OCI-LY3 (cell line): ENCODE measurements at regions not wholly inside any gene's neighbourhood (a gene's known extent, or its start where the extent isn't known, plus 50 kb on each side); places are given as distances from the start of the nearest gene placed in this dataset.

Experiments used
- H2AFZ ChIP-seq: fragments of 200-600, 300-600 bp; shearing (Covaris generic); 2 replicates; pipeline ENCODE4 v1.6.0; 2014; ENCODE audit warnings: antibody characterized with exemption, low read depth, low read length
- H3K27ac ChIP-seq: fragments of 200-600, 300-600 bp; sonication (generic); 2 replicates; pipeline ENCODE4 v1.5.1; 2014; ENCODE audit warnings: mild to moderate bottlenecking, low read length, moderate library complexity, mixed read lengths
- H3K27me3 ChIP-seq: fragments of 200-600, 300-600 bp; sonication (generic); 2 replicates; pipeline ENCODE4 v1.6.1; 2014; ENCODE audit warnings: low read depth, low read length, mixed read lengths
- H3K36me3 ChIP-seq: fragments of 200-600, 300-600 bp; sonication (generic); replicated peaks from 2 replicates; pipeline ENCODE3; 2014; ENCODE audit warnings: low read depth, low read length, mixed read lengths
- H3K4me1 ChIP-seq: fragments of 300-600, 200-600 bp; sonication (generic); 2 replicates; pipeline ENCODE4 v1.6.1; 2014; ENCODE audit warnings: low read length, mixed read lengths
- H3K4me2 ChIP-seq: fragments of 200-600, 300-600 bp; sonication (generic); 2 replicates; pipeline ENCODE4 v1.6.1; 2014; ENCODE audit warnings: low read length, mixed read lengths
- H3K4me3 ChIP-seq: fragments of 300-600, 200-600 bp; sonication (generic); 2 replicates; pipeline ENCODE4 v1.5.1; 2014; ENCODE audit warnings: antibody characterized with exemption, mild to moderate bottlenecking, low read length, moderate library complexity
- H3K79me2 ChIP-seq: fragments of 300-600, 200-600 bp; shearing (Covaris generic); 2 replicates; pipeline ENCODE4 v1.6.1; 2014; ENCODE audit warnings: mild to moderate bottlenecking, low read length, mixed read lengths
- H3K9ac ChIP-seq: fragments of 300-600, 200-600 bp; shearing (Covaris generic); 2 replicates; pipeline ENCODE4 v1.6.0; 2014; ENCODE audit warnings: mild to moderate bottlenecking, low read length, moderate library complexity
- H3K9me3 ChIP-seq: fragments of 200-600, 300-600 bp; shearing (Covaris generic); 2 replicates; pipeline ENCODE4 v1.6.1; 2014; ENCODE audit warnings: low read length, mixed read lengths; ENCODE audit not compliant: insufficient read depth
- H4K20me1 ChIP-seq: fragments of 200-600, 300-600 bp; sonication (generic); 2 replicates; pipeline ENCODE4 v1.6.1; 2016; ENCODE audit warnings: low read length, mixed read lengths; ENCODE audit not compliant: insufficient read depth
- EZH2phosphoT487 ChIP-seq: fragments of 200-600 bp; shearing (Covaris generic); IDR thresholded peaks from 2 replicates; pipeline ENCODE4 v1.6.1; 2018; ENCODE audit warnings: antibody characterized with exemption, mixed run types, low read depth
- TF ChIP-seq, protein P1 (sequence below): fragments of 200-600, 300-600 bp; sonication (generic); IDR thresholded peaks from 2 replicates; pipeline ENCODE4 v1.5.1; 2014; ENCODE audit warnings: antibody characterized with exemption, low read length, low read depth

DNA sequence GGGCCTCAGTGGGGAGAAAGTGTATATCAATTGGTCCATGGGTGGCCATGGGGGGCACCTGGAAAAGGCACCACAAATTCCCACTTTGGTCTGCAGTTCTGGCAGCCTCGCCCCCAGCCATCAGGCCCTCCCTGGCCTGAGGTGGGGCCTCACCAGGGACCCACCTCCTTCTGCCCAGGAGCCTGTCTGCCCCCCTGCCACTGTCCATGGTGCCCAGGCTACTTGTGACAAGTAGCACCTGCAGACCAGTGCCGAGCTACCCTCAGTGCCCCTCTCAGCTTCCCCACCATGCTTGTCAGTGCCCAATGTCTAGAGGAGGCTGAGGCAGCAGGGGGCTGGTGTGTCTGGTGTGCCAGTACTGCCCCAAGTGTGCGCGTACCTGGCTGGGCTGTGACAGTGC is 87.1 kb upstream of the PAXBP1 start:
- no peak overlapping the region for H3K4me2 ChIP-seq
- no peak for TF ChIP-seq EZH2phosphoT487
- TF ChIP-seq, protein P1, sequence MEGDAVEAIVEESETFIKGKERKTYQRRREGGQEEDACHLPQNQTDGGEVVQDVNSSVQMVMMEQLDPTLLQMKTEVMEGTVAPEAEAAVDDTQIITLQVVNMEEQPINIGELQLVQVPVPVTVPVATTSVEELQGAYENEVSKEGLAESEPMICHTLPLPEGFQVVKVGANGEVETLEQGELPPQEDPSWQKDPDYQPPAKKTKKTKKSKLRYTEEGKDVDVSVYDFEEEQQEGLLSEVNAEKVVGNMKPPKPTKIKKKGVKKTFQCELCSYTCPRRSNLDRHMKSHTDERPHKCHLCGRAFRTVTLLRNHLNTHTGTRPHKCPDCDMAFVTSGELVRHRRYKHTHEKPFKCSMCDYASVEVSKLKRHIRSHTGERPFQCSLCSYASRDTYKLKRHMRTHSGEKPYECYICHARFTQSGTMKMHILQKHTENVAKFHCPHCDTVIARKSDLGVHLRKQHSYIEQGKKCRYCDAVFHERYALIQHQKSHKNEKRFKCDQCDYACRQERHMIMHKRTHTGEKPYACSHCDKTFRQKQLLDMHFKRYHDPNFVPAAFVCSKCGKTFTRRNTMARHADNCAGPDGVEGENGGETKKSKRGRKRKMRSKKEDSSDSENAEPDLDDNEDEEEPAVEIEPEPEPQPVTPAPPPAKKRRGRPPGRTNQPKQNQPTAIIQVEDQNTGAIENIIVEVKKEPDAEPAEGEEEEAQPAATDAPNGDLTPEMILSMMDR = no peak
- H3K4me3 ChIP-seq = no peak overlapping the region
- no peaks in the 10 kb centered on the region for H3K36me3 ChIP-seq
- no peak overlapping the region for H3K9ac ChIP-seq
- H3K79me2 ChIP-seq = no peaks in the 10 kb centered on the region
- H3K27ac ChIP-seq = no peak overlapping the region
- H3K4me1 ChIP-seq = no peaks in the 10 kb centered on the region
- 0 out of 2 replicates have a peak, but pooled peaks cover 7% of the 10 kb centered on the region for H3K27me3 ChIP-seq
- H3K9me3 ChIP-seq = no peaks in the 10 kb centered on the region
- H4K20me1 ChIP-seq = no peaks in the 10 kb centered on the region
- no peak overlapping the region for H2AFZ ChIP-seq

DNA sequence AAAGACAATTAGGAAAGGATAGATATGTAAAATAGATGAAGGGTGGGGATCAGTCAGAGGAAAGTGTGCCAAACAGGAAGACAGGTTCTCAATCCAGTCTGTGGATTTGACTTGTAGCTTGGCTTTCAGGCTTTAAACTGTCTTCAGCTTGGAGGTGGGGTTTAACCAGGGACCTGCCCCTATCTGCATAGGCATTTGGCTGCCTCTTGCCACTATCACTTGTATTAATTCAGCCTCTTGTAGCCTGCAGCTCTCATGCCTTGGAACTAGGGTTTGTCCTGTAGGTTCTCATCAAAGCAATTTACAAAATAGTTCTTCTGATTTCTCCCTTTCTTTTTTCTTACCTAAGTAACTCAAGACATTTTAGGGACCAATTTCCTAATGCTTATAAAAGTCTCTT is 88.8 kb upstream of the PAXBP1 start:
- Histone ChIP-seq H3K9ac (no peak overlapping the region), H3K9me3 (no peaks in the 10 kb centered on the region), H3K27me3 (0 out of 2 replicates have a peak, but pooled peaks cover 7% of the 10 kb centered on the region), H3K79me2 (no peaks in the 10 kb centered on the region), H4K20me1 (no peaks in the 10 kb centered on the region), H3K4me3 (no peak overlapping the region), H2AFZ (no peak overlapping the region), H3K4me2 (no peak overlapping the region), H3K27ac (no peak overlapping the region), H3K36me3 (no peaks in the 10 kb centered on the region), H3K4me1 (no peaks in the 10 kb centered on the region)
- no peak for TF ChIP-seq EZH2phosphoT487
- TF ChIP-seq, protein P1 = no peak

DNA sequence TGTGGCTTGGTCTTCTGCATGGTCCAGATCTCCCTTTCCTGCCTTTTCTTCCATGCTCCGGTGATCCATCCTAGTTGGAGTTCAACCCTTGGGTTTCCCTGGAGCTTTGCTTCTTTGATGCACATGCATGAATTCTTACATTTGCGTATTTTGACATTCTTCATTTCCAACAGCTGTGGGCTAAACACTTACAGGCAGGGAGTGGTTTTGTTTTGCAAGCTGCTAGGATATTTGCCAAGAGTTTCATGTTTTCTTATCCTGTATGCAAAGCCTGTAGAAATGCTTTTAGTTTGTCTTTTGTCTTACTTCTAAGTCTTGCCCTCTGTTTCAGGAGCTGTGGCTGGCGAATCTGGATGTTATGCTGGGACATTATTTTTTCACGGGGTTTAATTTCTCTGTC is 90.3 kb upstream of the PAXBP1 start:
- Histone ChIP-seq H3K4me3 (no peak overlapping the region), H3K27ac (no peak overlapping the region), H4K20me1 (no peaks in the 10 kb centered on the region), H3K36me3 (no peaks in the 10 kb centered on the region), H3K9ac (no peak overlapping the region), H3K79me2 (no peaks in the 10 kb centered on the region), H3K27me3 (0 out of 2 replicates have a peak, but pooled peaks cover 7% of the 10 kb centered on the region), H3K4me1 (no peaks in the 10 kb centered on the region), H3K9me3 (no peaks in the 10 kb centered on the region), H3K4me2 (no peak overlapping the region), H2AFZ (no peak overlapping the region)
- TF ChIP-seq, protein P1 = no peak
- no peak for TF ChIP-seq EZH2phosphoT487

DNA sequence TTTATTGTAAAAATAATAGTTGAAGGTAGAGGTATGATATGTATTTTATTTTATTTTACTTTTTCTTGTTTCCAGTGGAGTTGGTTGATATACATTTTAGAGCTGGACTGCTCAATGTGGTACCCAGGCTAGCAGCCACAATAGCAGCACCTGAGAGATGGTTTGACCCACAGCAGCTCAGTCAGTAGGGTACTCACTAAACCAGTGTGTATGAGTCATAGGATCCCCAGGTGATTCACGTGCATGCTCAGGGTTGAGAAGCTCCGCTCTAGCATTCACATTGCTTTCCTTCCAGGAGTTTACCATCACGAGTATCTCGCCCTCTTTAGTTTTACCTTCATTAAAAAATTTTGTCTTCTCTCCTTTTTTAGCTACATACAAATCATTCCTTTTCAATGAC is 96.0 kb upstream of the PAXBP1 start:
- H3K36me3 ChIP-seq = no peaks in the 10 kb centered on the region
- H3K79me2 ChIP-seq = no peaks in the 10 kb centered on the region
- H3K27me3 ChIP-seq = peaks cover 18% of the 10 kb centered on the region; the same call in 1 of the 2 replicates

More for the DNA sequence above, 96.0 kb upstream of the PAXBP1 start:
- Histone ChIP-seq H2AFZ (no peak overlapping the region), H4K20me1 (no peaks in the 10 kb centered on the region), H3K4me3 (no peak overlapping the region), H3K9me3 (no peaks in the 10 kb centered on the region), H3K4me2 (no peak overlapping the region), H3K4me1 (no peaks in the 10 kb centered on the region), H3K9ac (no peak overlapping the region), H3K27ac (no peak overlapping the region)
- TF ChIP-seq, protein P1 = no peak
- no peak for TF ChIP-seq EZH2phosphoT487
